Liver (tissue), 8 donors: ENCODE measurements at regions not wholly inside any gene's neighbourhood (a gene's known extent, or its start where the extent isn't known, plus 50 kb on each side); places are given as distances from the start of the nearest gene placed in this dataset.

ENCODE experiments used
- DNase-seq: peaks from one replicate; pipeline ENCODE4 v3.0.0-alpha.2; 2017; ENCODE audit warnings: low spot score
- H3K27ac ChIP-seq, 2 donors: one replicate each; pipeline ENCODE4 v1.7.0; 2013; ENCODE audit warnings: inconsistent platforms in 2 of 2, low read length in 2 of 2, control low read depth in 1 of 2, low read depth in 1 of 2, mild to moderate bottlenecking in 1 of 2
- H3K27me3 ChIP-seq, 4 donors: one replicate each; pipeline versions ENCODE4 v1.6.1 to v1.7.0; 2013; ENCODE audit warnings: low read length in 3 of 4, inconsistent platforms in 1 of 4, mild to moderate bottlenecking in 1 of 4, moderate library complexity in 1 of 4; ENCODE audit not compliant: control insufficient read depth in 4 of 4, insufficient read depth in 4 of 4
- H3K36me3 ChIP-seq, 4 donors: one replicate each; pipeline versions ENCODE4 v1.6.1 to v1.7.0; 2013; ENCODE audit warnings: low read length in 3 of 4, mild to moderate bottlenecking in 3 of 4, low read depth in 1 of 4, moderate library complexity in 1 of 4; ENCODE audit not compliant: control insufficient read depth in 4 of 4, insufficient read depth in 3 of 4
- H3K4me1 ChIP-seq, 4 donors: one replicate each; pipeline versions ENCODE4 v1.6.1 to v1.7.0; 2013; ENCODE audit warnings: low read length in 3 of 4, mild to moderate bottlenecking in 3 of 4, moderate library complexity in 1 of 4; ENCODE audit not compliant: control insufficient read depth in 4 of 4, insufficient read depth in 4 of 4
- H3K4me3 ChIP-seq, 3 donors: one replicate each; pipeline versions ENCODE4 v1.6.1 to v1.7.0; 2013; ENCODE audit warnings: low read length in 3 of 3, control low read depth in 1 of 3, low read depth in 1 of 3, mild to moderate bottlenecking in 1 of 3
- H3K9ac ChIP-seq, 2 donors: one replicate each; pipeline ENCODE4 v1.7.0; 2013; ENCODE audit warnings: low read length in 2 of 2, mild to moderate bottlenecking in 2 of 2, moderate library complexity in 2 of 2, control low read depth in 1 of 2, low read depth in 1 of 2
- H3K9me3 ChIP-seq, 4 donors: one replicate each; pipeline versions ENCODE4 v1.6.1 to v1.7.0; 2013; ENCODE audit warnings: low read length in 3 of 4; ENCODE audit not compliant: control insufficient read depth in 4 of 4
- ATF3 ChIP-seq: IDR thresholded peaks from 2 replicates; pipeline ENCODE4 v1.6.1; 2016; ENCODE audit warnings: antibody characterized with exemption
- CTCF ChIP-seq: fragments of 150-350 bp; IDR thresholded peaks from 2 replicates; pipeline ENCODE4 v1.5.1; 2017; ENCODE audit warnings: improper control_type of control experiment, low read depth, low read length; ENCODE audit not compliant: missing input control
- EGR1 ChIP-seq, 2 donors: IDR thresholded peaks; 2 replicates each; pipeline ENCODE4 v1.6.1; 2016 to 2018; ENCODE audit warnings: antibody characterized with exemption in 2 of 2, low read depth in 2 of 2
- FOXA1 ChIP-seq: IDR thresholded peaks from 2 replicates; pipeline ENCODE4 v1.6.1; 2016; ENCODE audit warnings: antibody characterized with exemption
- FOXA2 ChIP-seq: IDR thresholded peaks from 2 replicates; pipeline ENCODE4 v1.6.1; 2016; ENCODE audit warnings: antibody characterized with exemption
- GABPA ChIP-seq, 2 donors: IDR thresholded peaks in 1 of 2; conservative IDR thresholded peaks in 1 of 2; 2 replicates each; pipeline ENCODE4 v1.6.1; 2016; ENCODE audit warnings: antibody characterized with exemption in 2 of 2, mild to moderate bottlenecking in 1 of 2, moderate library complexity in 1 of 2
- HNF4A ChIP-seq, 2 donors: conservative IDR thresholded peaks; 2 replicates each; pipeline ENCODE4 v1.6.1; 2016; ENCODE audit warnings: antibody characterized with exemption in 2 of 2, mild to moderate bottlenecking in 2 of 2
- HNF4G ChIP-seq: IDR thresholded peaks from 2 replicates; pipeline ENCODE4 v1.6.1; 2016; ENCODE audit warnings: antibody characterized with exemption
- JUND ChIP-seq, 2 donors: IDR thresholded peaks; 2 replicates each; pipeline ENCODE4 v1.6.1; 2016; ENCODE audit warnings: antibody characterized with exemption in 2 of 2
- MAX ChIP-seq: IDR thresholded peaks from 2 replicates; pipeline ENCODE4 v1.6.1; 2016; ENCODE audit warnings: antibody characterized with exemption
- NR2F2 ChIP-seq: IDR thresholded peaks from 2 replicates; pipeline ENCODE4 v1.6.1; 2016; ENCODE audit warnings: antibody characterized with exemption
- RAD21 ChIP-seq, 2 donors: IDR thresholded peaks; 2 replicates each; pipeline ENCODE4 v1.6.1; 2016; ENCODE audit warnings: antibody characterized with exemption in 2 of 2, mild to moderate bottlenecking in 2 of 2
- REST ChIP-seq: IDR thresholded peaks from 2 replicates; pipeline ENCODE4 v1.6.1; 2016; ENCODE audit warnings: antibody characterized with exemption, mild to moderate bottlenecking
- RXRA ChIP-seq, 2 donors: IDR thresholded peaks; 2 replicates each; pipeline ENCODE4 v1.6.1; 2017 to 2018; ENCODE audit warnings: antibody characterized with exemption in 2 of 2, mild to moderate bottlenecking in 1 of 2
- SP1 ChIP-seq: IDR thresholded peaks from 2 replicates; pipeline ENCODE4 v1.6.1; 2018; ENCODE audit warnings: antibody characterized with exemption, mild to moderate bottlenecking
- TAF1 ChIP-seq: conservative IDR thresholded peaks from 2 replicates; pipeline ENCODE4 v1.6.1; 2016; ENCODE audit warnings: antibody characterized with exemption, mild to moderate bottlenecking
- YY1 ChIP-seq: IDR thresholded peaks from 2 replicates; pipeline ENCODE4 v1.6.1; 2016; ENCODE audit warnings: antibody characterized with exemption, mild to moderate bottlenecking
- ZBTB33 ChIP-seq: IDR thresholded peaks from 2 replicates; pipeline ENCODE4 v1.6.1; 2016; ENCODE audit warnings: antibody characterized with exemption
- WGBS: extraction: QIAGEN DNeasy Blood & Tissue Kit; methylation state at CpG from one replicate; pipeline ENCODE4 v1.1.7; 2013; 5-methylcytosine and 5-hydroxymethylcytosine counted together
- donor health status: healthy.
- donor health status: healthy.
- donor health status: healthy.
- donor health status: healthy.
- donor health status: healthy.

- WGBS = 81% methylated on average over 18 of the region's 18 CpGs
- Histone ChIP-seq H3K9me3 (no peaks in the 10 kb centered on the region), H3K27me3 (no peaks in the 10 kb centered on the region), H3K27ac (no peak overlapping the region), H3K4me3 (no peak overlapping the region), H3K4me1 (peaks cover 0 to 11% (median 3%) of the 10 kb centered on the region in 4 donors), H3K9ac (no peak overlapping the region), H3K36me3 (peaks cover 0 to 2% (median 0%) of the 10 kb centered on the region in 4 donors)
- TF ChIP-seq TAF1 = no peak
- no peak for TF ChIP-seq RXRA (IDR thresholded peaks at IDR 0.05)
- TF ChIP-seq JUND (IDR thresholded peaks at IDR 0.05) = no peak
- no peak for TF ChIP-seq ZBTB33
- no peak for TF ChIP-seq FOXA2
- TF ChIP-seq RAD21 (IDR thresholded peaks at IDR 0.05) = no peak
- no peak for TF ChIP-seq GABPA (IDR thresholded peaks at IDR 0.05 in 1 of 2, conservative IDR thresholded peaks at IDR 0.05 in 1 of 2)
- TF ChIP-seq SP1 = no peak
- TF ChIP-seq YY1 = no peak
- TF ChIP-seq HNF4A (conservative IDR thresholded peaks at IDR 0.05) = no peak
- no peak for TF ChIP-seq NR2F2
- no peak for TF ChIP-seq REST
- no peak for TF ChIP-seq CTCF
- no peak for TF ChIP-seq ATF3
- TF ChIP-seq MAX = no peak
- no peak for TF ChIP-seq FOXA1
- no peak for TF ChIP-seq EGR1 (IDR thresholded peaks at IDR 0.05; ENCODE audit: low read depth in 2 of 2)
- no peak for TF ChIP-seq HNF4G
- peak; percentile 61 for DNase-seq
These were observed 52.5 kb upstream of the FOXN3 start for GRCh38 chr14:89469210-89470198.
